H1 (cell line): ENCODE measurements at regions not wholly inside any gene's neighbourhood (a gene's known extent, or its start where the extent isn't known, plus 50 kb on each side); places are given as distances from the start of the nearest gene placed in this dataset.

Experiments used
- CTCF ChIA-PET: fragments of 300-600 bp; sonication (Branson Sonifier 250); formaldehyde crosslinking; loops from one replicate; lab custom pipeline; 2021; ENCODE audit not compliant: partially characterized antibody; lab: Charles Lee
- POLR2A ChIA-PET: fragments of 300-600 bp; sonication (Branson Sonifier 250); formaldehyde crosslinking; loops from one replicate; lab custom pipeline; 2021; ENCODE audit warnings: inconsistent platforms; ENCODE audit not compliant: partially characterized antibody; lab: Charles Lee
- DNase-seq, 2 experiments: peaks; one replicate each; pipeline versions ENCODE4 v3.0.0 to v3.0.0-alpha.2; 2010 to 2022; ENCODE audit warnings: low spot score in 2 of 2, low read depth in 1 of 2, mixed read lengths in 1 of 2
- FAIRE-seq: peaks from 2 replicates; lab custom pipeline; 2011; peaks lifted over from hg19 to GRCh38; lab: Jason Lieb, UNC
- H2AFZ ChIP-seq: 2 replicates; pipeline ENCODE4 v1.8.1; 2012; ENCODE audit warnings: low read length, inconsistent platforms
- H2AK5ac ChIP-seq: 2 replicates; pipeline ENCODE4 v1.6.1; 2013; ENCODE audit warnings: low read depth, low read length
- H2BK120ac ChIP-seq: replicated peaks from 2 replicates; pipeline ENCODE3; 2013; ENCODE audit warnings: low read depth, low read length, inconsistent platforms
- H2BK12ac ChIP-seq: 2 replicates; pipeline ENCODE4 v1.6.1; 2013; ENCODE audit warnings: low read depth, low read length
- H2BK15ac ChIP-seq: 2 replicates; pipeline ENCODE4 v1.6.1; 2013; ENCODE audit warnings: low read length
- H2BK20ac ChIP-seq: 2 replicates; pipeline ENCODE4 v1.6.1; 2013; ENCODE audit warnings: low read length
- H2BK5ac ChIP-seq: 2 replicates; pipeline ENCODE4 v1.6.1; 2013; ENCODE audit warnings: low read depth, low read length
- H3K14ac ChIP-seq: 2 replicates; pipeline ENCODE4 v1.6.1; 2013; ENCODE audit warnings: inconsistent platforms; ENCODE audit not compliant: insufficient read length
- H3K18ac ChIP-seq: 2 replicates; pipeline ENCODE4 v1.6.1; 2013; ENCODE audit warnings: low read length; ENCODE audit errors: extremely low read depth
- H3K23ac ChIP-seq: 2 replicates; pipeline ENCODE4 v1.6.1; 2013; ENCODE audit warnings: inconsistent platforms; ENCODE audit not compliant: insufficient read length
- H3K23me2 ChIP-seq: 2 replicates; pipeline ENCODE4 v1.6.1; 2013; ENCODE audit warnings: low read depth, low read length
- H3K27ac ChIP-seq: 2 replicates; pipeline ENCODE4 v1.6.1; 2011; ENCODE audit warnings: low read depth, low read length, inconsistent platforms
- H3K27me3 ChIP-seq, 4 experiments: replicated peaks in 1 of 4; 1 replicate in 1 of 4; 2 replicates in 3 of 4; pipeline versions ENCODE4 v1.6.1 to v1.8.1; 2011 to 2013; ENCODE audit warnings: low read length in 3 of 4, mild to moderate bottlenecking in 3 of 4, inconsistent platforms in 2 of 4, mixed read lengths in 2 of 4, moderate library complexity in 1 of 4; ENCODE audit not compliant: control insufficient read depth in 3 of 4, insufficient read depth in 3 of 4; ENCODE audit errors: extremely low read depth in 1 of 4
- H3K36me3 ChIP-seq, 4 experiments: 2 replicates each; pipeline versions ENCODE4 v1.6.1 to v1.8.1; 2011 to 2013; ENCODE audit warnings: mild to moderate bottlenecking in 4 of 4, low read length in 3 of 4, moderate library complexity in 2 of 4, control low read depth in 1 of 4, inconsistent platforms in 1 of 4; ENCODE audit not compliant: insufficient read depth in 4 of 4, control insufficient read depth in 2 of 4
- H3K4ac ChIP-seq: replicated peaks from 2 replicates; pipeline ENCODE3; 2013; ENCODE audit warnings: low read length, low read depth, mixed read lengths, inconsistent platforms; ENCODE audit not compliant: insufficient read length
- H3K4me1 ChIP-seq, 4 experiments: replicated peaks in 1 of 4; 1 replicate in 1 of 4; 2 replicates in 3 of 4; pipeline versions ENCODE4 v1.6.1 to v1.8.1; 2011 to 2013; ENCODE audit warnings: low read length in 3 of 4, inconsistent platforms in 2 of 4, mixed read lengths in 1 of 4; ENCODE audit not compliant: insufficient read depth in 4 of 4, control insufficient read depth in 3 of 4
- H3K4me2 ChIP-seq, 2 experiments: 2 replicates each; pipeline versions ENCODE4 v1.6.1 to v1.8.1; 2011 to 2013; ENCODE audit warnings: low read depth in 2 of 2, low read length in 2 of 2, control low read depth in 1 of 2, inconsistent platforms in 1 of 2, mild to moderate bottlenecking in 1 of 2; ENCODE audit not compliant: insufficient read depth in 1 of 2
- H3K4me3 ChIP-seq, 4 experiments: fragments of 200-600, 300-600 bp in 1 of 4; sonication (generic), shearing (Covaris generic), sonication (Bioruptor Twin) in 1 of 4; 2 replicates each; pipeline versions ENCODE4 v1.5.1 to v1.8.1; 2011 to 2016; ENCODE audit warnings: low read length in 4 of 4, low read depth in 3 of 4, control low read depth in 2 of 4, inconsistent platforms in 2 of 4, mild to moderate bottlenecking in 2 of 4, mixed read lengths in 1 of 4, moderate library complexity in 1 of 4; ENCODE audit not compliant: insufficient read depth in 2 of 4; ENCODE audit errors: extremely low read depth in 1 of 4
- H3K56ac ChIP-seq: replicated peaks from 2 replicates; pipeline ENCODE3; 2013; ENCODE audit warnings: low read depth, mild to moderate bottlenecking, mixed read lengths, low read length, inconsistent platforms; ENCODE audit not compliant: insufficient read length
- H3K79me1 ChIP-seq: 2 replicates; pipeline ENCODE4 v1.6.1; 2013; ENCODE audit warnings: low read depth, low read length, control low read depth
- H3K79me2 ChIP-seq, 2 experiments: 2 replicates each; pipeline versions ENCODE4 v1.6.1 to v1.8.1; 2012 to 2013; ENCODE audit warnings: low read length in 2 of 2, mild to moderate bottlenecking in 2 of 2, inconsistent platforms in 1 of 2; ENCODE audit not compliant: insufficient read depth in 2 of 2, control insufficient read depth in 1 of 2
- H3K9ac ChIP-seq, 4 experiments: replicated peaks in 1 of 4; 1 replicate in 1 of 4; 2 replicates in 3 of 4; pipeline versions ENCODE4 v1.6.1 to v1.8.1; 2011 to 2013; ENCODE audit warnings: low read depth in 3 of 4, low read length in 3 of 4, control low read depth in 2 of 4, mild to moderate bottlenecking in 2 of 4, moderate library complexity in 2 of 4, inconsistent platforms in 1 of 4; ENCODE audit errors: extremely low read depth in 1 of 4
- H3K9me3 ChIP-seq, 2 experiments: 2 replicates each; pipeline versions ENCODE4 v1.6.1 to v1.8.1; 2012 to 2013; ENCODE audit warnings: mild to moderate bottlenecking in 2 of 2, moderate library complexity in 2 of 2, control low read depth in 1 of 2, inconsistent platforms in 1 of 2, low read depth in 1 of 2, low read length in 1 of 2, mixed read lengths in 1 of 2; ENCODE audit not compliant: insufficient read depth in 2 of 2
- H4K20me1 ChIP-seq, 2 experiments: replicated peaks in 1 of 2; 2 replicates each; pipeline versions ENCODE3 to v1.8.1; 2011 to 2013; ENCODE audit warnings: inconsistent platforms in 2 of 2, low read length in 2 of 2, mild to moderate bottlenecking in 1 of 2; ENCODE audit not compliant: insufficient read depth in 2 of 2, control insufficient read depth in 1 of 2
- H4K5ac ChIP-seq: 2 replicates; pipeline ENCODE4 v1.6.1; 2013; ENCODE audit warnings: low read length, low read depth, mixed read lengths, inconsistent platforms; ENCODE audit not compliant: insufficient read length
- H4K8ac ChIP-seq: 2 replicates; pipeline ENCODE4 v1.8.0; 2013; ENCODE audit warnings: mild to moderate bottlenecking, moderate library complexity, low read length, inconsistent platforms; ENCODE audit not compliant: insufficient read depth; ENCODE audit errors: extremely low read depth
- H4K91ac ChIP-seq: replicated peaks from 2 replicates; pipeline ENCODE3; 2013; ENCODE audit warnings: low read length, mixed read lengths, inconsistent platforms; ENCODE audit not compliant: insufficient read length
- RAD21 ChIP-seq, 2 experiments: IDR thresholded peaks in 1 of 2; conservative IDR thresholded peaks in 1 of 2; 2 replicates each; pipeline ENCODE4 v1.6.1; 2011; ENCODE audit warnings: low read depth in 2 of 2, low read length in 2 of 2, improper control_type of control experiment in 1 of 2, inconsistent platforms in 1 of 2, mild to moderate bottlenecking in 1 of 2, moderate library complexity in 1 of 2
- TCF12 ChIP-seq: IDR thresholded peaks from 2 replicates; pipeline ENCODE4 v1.6.1; 2011; ENCODE audit warnings: low read depth, mild to moderate bottlenecking, low read length
- WGBS, 2 experiments: shearing (Covaris generic) in 1 of 2; methylation state at CpG; one replicate each; pipeline versions ENCODE4 v1.1.6 to v1.1.7; 2013 to 2015; ENCODE audit warnings: low lambda C conversion rate in 2 of 2, mixed read lengths in 2 of 2, inconsistent platforms in 1 of 2, low coverage in 1 of 2, missing lambda C conversion rate in 1 of 2; ENCODE audit not compliant: insufficient replicate concordance in 2 of 2, insufficient coverage in 1 of 2, insufficient read length in 1 of 2; ENCODE audit errors: extremely low coverage in 1 of 2, missing lambda C conversion rate in 1 of 2; 5-methylcytosine and 5-hydroxymethylcytosine counted together

- Histone ChIP-seq H3K4me3 (no peak overlapping the region), H4K8ac (no peak overlapping the region), H2BK5ac (no peak overlapping the region), H3K27ac (no peak overlapping the region), H3K4ac (no peak overlapping the region), H4K20me1 (no peaks in the 10 kb centered on the region), H3K14ac (no peak overlapping the region), H2AK5ac (no peak overlapping the region), H2BK12ac (no peak overlapping the region), H3K4me1 (no peaks in the 10 kb centered on the region), H3K79me2 (no peaks in the 10 kb centered on the region), H3K9ac (no peak overlapping the region), H3K18ac (no peak overlapping the region), H4K5ac (no peak overlapping the region), H3K23me2 (no peaks in the 10 kb centered on the region), H3K56ac (no peak overlapping the region), H3K27me3 (no peaks in the 10 kb centered on the region), H3K9me3 (peaks cover 0 to 6% of the 10 kb centered on the region in 2 experiments; a peak in 1 of 4 replicates), H2BK20ac (no peak overlapping the region), H3K36me3 (no peaks in the 10 kb centered on the region; a peak in 1 of 8 replicates), H3K4me2 (no peak overlapping the region), H2BK120ac (no peak overlapping the region), H3K23ac (no peak overlapping the region), H4K91ac (no peak overlapping the region), H2AFZ (no peak overlapping the region), H3K79me1 (no peaks in the 10 kb centered on the region), H2BK15ac (no peak overlapping the region)
- FAIRE-seq (no peak), DNase-seq (no peak)
- CTCF ChIA-PET, result interaction anchor here (0.9 kb wide), 1 partner anchor 258 kb away, joined by 3 read pairs; no protein-coding TSS in a partner anchor
- WGBS, 2 experiments, result 92% methylated on average over 2 of the region's 2 CpGs; no CpG with 5 or more reads in 1 of the 2 experiments
- POLR2A ChIA-PET, result no interaction called here
- TF ChIP-seq TCF12 (no peak), RAD21 (IDR thresholded peaks at IDR 0.05 in 1 of 2, conservative IDR thresholded peaks at IDR 0.05 in 1 of 2; ENCODE audit: low read depth in 2 of 2, low read length in 2 of 2) (peak in 1 of 2 experiments; percentile 18; a peak in 1 of 4 replicates)
Observed at GRCh38 chr4:23680671-23681518, 209.0 kb downstream of the PPARGC1A start.
